ENCODE measurements at regions not wholly inside any gene's neighbourhood (a gene's known extent, or its start where the extent isn't known, plus 50 kb on each side); places are given as distances from the start of the nearest gene placed in this dataset.

DNA sequence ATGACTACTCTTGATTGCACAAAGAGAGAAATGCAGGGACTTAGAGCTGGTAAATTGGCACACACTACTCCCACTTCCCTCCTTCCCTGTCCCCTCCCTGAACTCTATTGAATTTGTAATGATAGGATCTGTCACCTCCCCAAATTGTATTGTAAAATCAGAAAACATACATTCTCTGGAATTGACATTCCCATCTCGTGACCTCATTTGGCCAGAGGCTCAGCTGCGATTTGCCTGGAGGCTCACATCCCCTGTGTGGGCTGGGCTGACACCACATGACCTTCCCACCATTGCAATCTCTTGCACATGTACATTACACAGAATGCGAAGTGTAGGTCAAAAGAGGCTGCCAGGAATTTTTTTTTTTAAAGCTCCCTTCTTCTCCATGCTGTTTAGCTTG lies 172.1 kb downstream of the MID1IP1 start:
- TF ChIP-seq ZFP3 (tag by site-specific recombination; IDR thresholded peaks at IDR 0.05; ENCODE audit: low read depth) (no peak), BCL11A (tag by site-specific recombination; IDR thresholded peaks at IDR 0.05; ENCODE audit: low read depth) (no peak), ZFP37 (tag by site-specific recombination; IDR thresholded peaks at IDR 0.05) (no peak), ZBTB1 (tag by site-specific recombination; IDR thresholded peaks at IDR 0.05) (no peak), ZNF133 (tag by site-specific recombination; IDR thresholded peaks at IDR 0.05) (no peak), TCF7L2 (IDR thresholded peaks at IDR 0.05; ENCODE audit: borderline replicate concordance, low read depth, low read length) (no peak), ZFHX2 (tag by site-specific recombination; conservative IDR thresholded peaks at IDR 0.05) (no peak), ZNF654 (tag by site-specific recombination; IDR thresholded peaks at IDR 0.05; ENCODE audit: low read depth) (no peak), ZNF211 (tag by site-specific recombination; IDR thresholded peaks at IDR 0.05; ENCODE audit: low read depth) (no peak)
- TF ChIP-seq, protein P1, sequence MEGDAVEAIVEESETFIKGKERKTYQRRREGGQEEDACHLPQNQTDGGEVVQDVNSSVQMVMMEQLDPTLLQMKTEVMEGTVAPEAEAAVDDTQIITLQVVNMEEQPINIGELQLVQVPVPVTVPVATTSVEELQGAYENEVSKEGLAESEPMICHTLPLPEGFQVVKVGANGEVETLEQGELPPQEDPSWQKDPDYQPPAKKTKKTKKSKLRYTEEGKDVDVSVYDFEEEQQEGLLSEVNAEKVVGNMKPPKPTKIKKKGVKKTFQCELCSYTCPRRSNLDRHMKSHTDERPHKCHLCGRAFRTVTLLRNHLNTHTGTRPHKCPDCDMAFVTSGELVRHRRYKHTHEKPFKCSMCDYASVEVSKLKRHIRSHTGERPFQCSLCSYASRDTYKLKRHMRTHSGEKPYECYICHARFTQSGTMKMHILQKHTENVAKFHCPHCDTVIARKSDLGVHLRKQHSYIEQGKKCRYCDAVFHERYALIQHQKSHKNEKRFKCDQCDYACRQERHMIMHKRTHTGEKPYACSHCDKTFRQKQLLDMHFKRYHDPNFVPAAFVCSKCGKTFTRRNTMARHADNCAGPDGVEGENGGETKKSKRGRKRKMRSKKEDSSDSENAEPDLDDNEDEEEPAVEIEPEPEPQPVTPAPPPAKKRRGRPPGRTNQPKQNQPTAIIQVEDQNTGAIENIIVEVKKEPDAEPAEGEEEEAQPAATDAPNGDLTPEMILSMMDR (tag by site-specific recombination; IDR thresholded peaks at IDR 0.05), result no peak
- TF ChIP-seq, protein P2, sequence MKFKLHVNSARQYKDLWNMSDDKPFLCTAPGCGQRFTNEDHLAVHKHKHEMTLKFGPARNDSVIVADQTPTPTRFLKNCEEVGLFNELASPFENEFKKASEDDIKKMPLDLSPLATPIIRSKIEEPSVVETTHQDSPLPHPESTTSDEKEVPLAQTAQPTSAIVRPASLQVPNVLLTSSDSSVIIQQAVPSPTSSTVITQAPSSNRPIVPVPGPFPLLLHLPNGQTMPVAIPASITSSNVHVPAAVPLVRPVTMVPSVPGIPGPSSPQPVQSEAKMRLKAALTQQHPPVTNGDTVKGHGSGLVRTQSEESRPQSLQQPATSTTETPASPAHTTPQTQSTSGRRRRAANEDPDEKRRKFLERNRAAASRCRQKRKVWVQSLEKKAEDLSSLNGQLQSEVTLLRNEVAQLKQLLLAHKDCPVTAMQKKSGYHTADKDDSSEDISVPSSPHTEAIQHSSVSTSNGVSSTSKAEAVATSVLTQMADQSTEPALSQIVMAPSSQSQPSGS (tag by site-specific recombination; IDR thresholded peaks at IDR 0.05; ENCODE audit: low read depth), result no peak
- TF ChIP-seq, protein P3, sequence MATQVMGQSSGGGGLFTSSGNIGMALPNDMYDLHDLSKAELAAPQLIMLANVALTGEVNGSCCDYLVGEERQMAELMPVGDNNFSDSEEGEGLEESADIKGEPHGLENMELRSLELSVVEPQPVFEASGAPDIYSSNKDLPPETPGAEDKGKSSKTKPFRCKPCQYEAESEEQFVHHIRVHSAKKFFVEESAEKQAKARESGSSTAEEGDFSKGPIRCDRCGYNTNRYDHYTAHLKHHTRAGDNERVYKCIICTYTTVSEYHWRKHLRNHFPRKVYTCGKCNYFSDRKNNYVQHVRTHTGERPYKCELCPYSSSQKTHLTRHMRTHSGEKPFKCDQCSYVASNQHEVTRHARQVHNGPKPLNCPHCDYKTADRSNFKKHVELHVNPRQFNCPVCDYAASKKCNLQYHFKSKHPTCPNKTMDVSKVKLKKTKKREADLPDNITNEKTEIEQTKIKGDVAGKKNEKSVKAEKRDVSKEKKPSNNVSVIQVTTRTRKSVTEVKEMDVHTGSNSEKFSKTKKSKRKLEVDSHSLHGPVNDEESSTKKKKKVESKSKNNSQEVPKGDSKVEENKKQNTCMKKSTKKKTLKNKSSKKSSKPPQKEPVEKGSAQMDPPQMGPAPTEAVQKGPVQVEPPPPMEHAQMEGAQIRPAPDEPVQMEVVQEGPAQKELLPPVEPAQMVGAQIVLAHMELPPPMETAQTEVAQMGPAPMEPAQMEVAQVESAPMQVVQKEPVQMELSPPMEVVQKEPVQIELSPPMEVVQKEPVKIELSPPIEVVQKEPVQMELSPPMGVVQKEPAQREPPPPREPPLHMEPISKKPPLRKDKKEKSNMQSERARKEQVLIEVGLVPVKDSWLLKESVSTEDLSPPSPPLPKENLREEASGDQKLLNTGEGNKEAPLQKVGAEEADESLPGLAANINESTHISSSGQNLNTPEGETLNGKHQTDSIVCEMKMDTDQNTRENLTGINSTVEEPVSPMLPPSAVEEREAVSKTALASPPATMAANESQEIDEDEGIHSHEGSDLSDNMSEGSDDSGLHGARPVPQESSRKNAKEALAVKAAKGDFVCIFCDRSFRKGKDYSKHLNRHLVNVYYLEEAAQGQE (tag by site-specific recombination; IDR thresholded peaks at IDR 0.05), result no peak
- TF ChIP-seq, protein P4, sequence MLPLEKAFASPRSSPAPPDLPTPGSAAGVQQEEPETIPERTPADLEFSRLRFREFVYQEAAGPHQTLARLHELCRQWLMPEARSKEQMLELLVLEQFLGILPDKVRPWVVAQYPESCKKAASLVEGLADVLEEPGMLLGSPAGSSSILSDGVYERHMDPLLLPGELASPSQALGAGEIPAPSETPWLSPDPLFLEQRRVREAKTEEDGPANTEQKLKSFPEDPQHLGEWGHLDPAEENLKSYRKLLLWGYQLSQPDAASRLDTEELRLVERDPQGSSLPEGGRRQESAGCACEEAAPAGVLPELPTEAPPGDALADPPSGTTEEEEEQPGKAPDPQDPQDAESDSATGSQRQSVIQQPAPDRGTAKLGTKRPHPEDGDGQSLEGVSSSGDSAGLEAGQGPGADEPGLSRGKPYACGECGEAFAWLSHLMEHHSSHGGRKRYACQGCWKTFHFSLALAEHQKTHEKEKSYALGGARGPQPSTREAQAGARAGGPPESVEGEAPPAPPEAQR (tag by site-specific recombination; IDR thresholded peaks at IDR 0.05), result no peak

All from HEK293 (cell line).